Mammary epithelial cell (primary cell): ENCODE measurements at regions not wholly inside any gene's neighbourhood (a gene's known extent, or its start where the extent isn't known, plus 50 kb on each side); places are given as distances from the start of the nearest gene placed in this dataset.

Experiments
- CTCF ChIP-seq, 2 donors: IDR thresholded peaks in 1 of 2; conservative IDR thresholded peaks in 1 of 2; 2 replicates each; pipeline ENCODE4 v1.5.1; 2011 to 2012; ENCODE audit warnings: inconsistent platforms in 2 of 2, low read length in 2 of 2, mild to moderate bottlenecking in 2 of 2, control low read depth in 1 of 2, low read depth in 1 of 2; ENCODE audit not compliant: insufficient read depth in 1 of 2; ENCODE audit errors: extremely low read depth in 1 of 2
- EZH2 ChIP-seq: IDR thresholded peaks from 2 replicates; pipeline ENCODE4 v1.6.1; 2012; ENCODE audit warnings: low read length, inconsistent platforms, borderline replicate concordance

- TF ChIP-seq CTCF (conservative IDR thresholded peaks at IDR 0.05 in 1 of 2, IDR thresholded peaks at IDR 0.05 in 1 of 2; ENCODE audit: extremely low read depth in 1 of 2, insufficient read depth in 1 of 2, low read depth in 1 of 2, low read length in 2 of 2) (no peak), EZH2 (no peak)
Observed at GRCh38 chr18:5608846-5609245, 65.0 kb upstream of the EPB41L3 start.
